ENCODE measurements at regions not wholly inside any gene's neighbourhood (a gene's known extent, or its start where the extent isn't known, plus 50 kb on each side); places are given as distances from the start of the nearest gene placed in this dataset.

DNA sequence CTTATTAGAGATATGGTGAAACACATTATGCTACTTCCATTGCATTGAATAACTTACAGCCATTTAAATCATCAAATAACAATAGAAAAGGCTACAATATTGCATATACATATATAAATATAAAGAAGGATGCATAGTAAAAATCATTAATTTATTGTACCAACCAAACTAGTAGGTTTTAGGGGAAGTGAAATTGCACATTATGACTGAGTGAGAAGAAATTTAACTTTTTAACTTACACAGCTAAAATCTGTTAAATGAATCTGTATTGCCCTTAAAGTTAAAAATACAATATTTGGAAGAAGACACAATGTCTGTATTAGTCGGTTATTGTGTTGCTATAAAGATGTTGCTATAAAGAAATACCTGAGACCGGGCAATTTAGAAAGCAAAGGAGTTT, 2073.7 kb upstream of the ACO1 start:
- Histone ChIP-seq H3F3A (ENCODE audit: insufficient read depth, low read length) (no peaks in the 10 kb centered on the region), H3K4me1 (ENCODE audit: insufficient read depth, low read length, severe bottlenecking) (no peaks in the 10 kb centered on the region), H3K4me3 (ENCODE audit: low read depth, low read length, poor library complexity, severe bottlenecking) (no peak overlapping the region), H3K4me2 (ENCODE audit: low read length) (no peak overlapping the region), H3K36me3 (ENCODE audit: insufficient read depth, low read length) (no peaks in the 10 kb centered on the region), H3K9me3 (ENCODE audit: low read length) (no peaks in the 10 kb centered on the region), H3K9me2 (ENCODE audit: low read depth, low read length) (no peaks in the 10 kb centered on the region), H3K79me2 (ENCODE audit: insufficient read depth, low read length) (no peaks in the 10 kb centered on the region), H3K27me3 (ENCODE audit: insufficient read depth, low read length) (no peaks in the 10 kb centered on the region), H2AFZ (ENCODE audit: low read length) (no peak overlapping the region), H4K20me1 (ENCODE audit: insufficient read depth, low read length) (no peaks in the 10 kb centered on the region), H3K27ac (ENCODE audit: low read depth, low read length, poor library complexity, severe bottlenecking) (no peak overlapping the region), H3K9ac (ENCODE audit: low read length) (no peak overlapping the region)
- TF ChIP-seq, protein P1, sequence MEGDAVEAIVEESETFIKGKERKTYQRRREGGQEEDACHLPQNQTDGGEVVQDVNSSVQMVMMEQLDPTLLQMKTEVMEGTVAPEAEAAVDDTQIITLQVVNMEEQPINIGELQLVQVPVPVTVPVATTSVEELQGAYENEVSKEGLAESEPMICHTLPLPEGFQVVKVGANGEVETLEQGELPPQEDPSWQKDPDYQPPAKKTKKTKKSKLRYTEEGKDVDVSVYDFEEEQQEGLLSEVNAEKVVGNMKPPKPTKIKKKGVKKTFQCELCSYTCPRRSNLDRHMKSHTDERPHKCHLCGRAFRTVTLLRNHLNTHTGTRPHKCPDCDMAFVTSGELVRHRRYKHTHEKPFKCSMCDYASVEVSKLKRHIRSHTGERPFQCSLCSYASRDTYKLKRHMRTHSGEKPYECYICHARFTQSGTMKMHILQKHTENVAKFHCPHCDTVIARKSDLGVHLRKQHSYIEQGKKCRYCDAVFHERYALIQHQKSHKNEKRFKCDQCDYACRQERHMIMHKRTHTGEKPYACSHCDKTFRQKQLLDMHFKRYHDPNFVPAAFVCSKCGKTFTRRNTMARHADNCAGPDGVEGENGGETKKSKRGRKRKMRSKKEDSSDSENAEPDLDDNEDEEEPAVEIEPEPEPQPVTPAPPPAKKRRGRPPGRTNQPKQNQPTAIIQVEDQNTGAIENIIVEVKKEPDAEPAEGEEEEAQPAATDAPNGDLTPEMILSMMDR (IDR thresholded peaks at IDR 0.05; ENCODE audit: low read length), result no peak
- no peak for TF ChIP-seq EZH2 (IDR thresholded peaks at IDR 0.05; ENCODE audit: borderline replicate concordance, low read length)

DNA sequence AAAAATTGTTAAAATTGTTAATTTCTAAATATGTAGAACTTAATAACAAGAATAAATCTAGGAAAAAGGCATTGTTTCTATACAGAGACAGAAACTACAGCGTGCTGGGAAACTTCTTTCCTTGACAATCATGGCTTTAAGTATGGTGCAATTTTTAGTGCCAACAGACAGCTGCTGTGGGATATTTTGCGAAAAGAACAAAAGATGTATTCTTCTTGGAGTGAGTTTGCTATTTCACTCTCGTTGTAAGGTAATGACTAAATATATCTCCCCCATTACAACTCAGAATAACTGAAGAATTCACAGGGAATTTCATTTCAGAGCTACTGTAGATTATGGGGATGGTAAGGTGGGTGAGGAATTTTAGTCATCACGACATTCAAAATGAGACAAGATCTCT, 2055.0 kb upstream of the ACO1 start:
- Histone ChIP-seq H3K27ac (ENCODE audit: low read depth, low read length, poor library complexity, severe bottlenecking) (no peak overlapping the region), H3K4me3 (ENCODE audit: low read depth, low read length, poor library complexity, severe bottlenecking) (no peak overlapping the region), H3K4me2 (ENCODE audit: low read length) (no peak overlapping the region), H3K27me3 (ENCODE audit: insufficient read depth, low read length) (no peaks in the 10 kb centered on the region), H3K9me3 (ENCODE audit: low read length) (no peaks in the 10 kb centered on the region), H3K79me2 (ENCODE audit: insufficient read depth, low read length) (no peaks in the 10 kb centered on the region), H2AFZ (ENCODE audit: low read length) (no peak overlapping the region), H4K20me1 (ENCODE audit: insufficient read depth, low read length) (no peaks in the 10 kb centered on the region), H3K9ac (ENCODE audit: low read length) (no peak overlapping the region), H3K4me1 (ENCODE audit: insufficient read depth, low read length, severe bottlenecking) (no peaks in the 10 kb centered on the region), H3K9me2 (ENCODE audit: low read depth, low read length) (no peaks in the 10 kb centered on the region), H3K36me3 (ENCODE audit: insufficient read depth, low read length) (no peaks in the 10 kb centered on the region), H3F3A (ENCODE audit: insufficient read depth, low read length) (no peaks in the 10 kb centered on the region)
- no peak for TF ChIP-seq EZH2 (IDR thresholded peaks at IDR 0.05; ENCODE audit: borderline replicate concordance, low read length)
- TF ChIP-seq, protein P1 (IDR thresholded peaks at IDR 0.05; ENCODE audit: low read length), result no peak

DNA sequence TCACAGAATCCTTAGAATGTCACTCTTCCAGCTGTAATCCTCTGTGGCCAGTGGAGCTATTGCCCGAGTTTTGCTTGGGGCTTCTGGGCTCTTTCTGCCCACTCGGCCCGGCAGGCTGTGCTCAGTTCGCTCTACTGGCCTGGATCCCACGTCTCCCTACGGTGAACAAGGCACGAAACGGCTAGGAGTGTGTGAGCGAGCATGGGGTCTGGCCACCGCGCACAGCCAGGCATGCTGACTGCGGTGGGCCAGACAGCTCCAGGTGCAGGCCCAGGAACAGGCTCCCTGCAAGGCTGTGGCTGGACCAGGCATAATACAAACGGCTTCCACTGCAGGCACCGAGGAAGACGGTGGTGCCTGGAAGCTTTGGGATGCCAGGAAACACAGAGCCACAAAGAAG, 2035.5 kb upstream of the ACO1 start:
- TF ChIP-seq, protein P1 (IDR thresholded peaks at IDR 0.05; ENCODE audit: low read length), result no peak
- TF ChIP-seq EZH2 (IDR thresholded peaks at IDR 0.05; ENCODE audit: borderline replicate concordance, low read length), result no peak
- H3K4me2 ChIP-seq (ENCODE audit: low read length), result no peak overlapping the region
- H3K27ac ChIP-seq (ENCODE audit: low read depth, low read length, poor library complexity, severe bottlenecking), result no peak overlapping the region
- H3F3A ChIP-seq (ENCODE audit: insufficient read depth, low read length), result no peaks in the 10 kb centered on the region
- H3K9me2 ChIP-seq (ENCODE audit: low read depth, low read length), result no peaks in the 10 kb centered on the region
- no peak overlapping the region for H2AFZ ChIP-seq (ENCODE audit: low read length)
- no peaks in the 10 kb centered on the region for H3K79me2 ChIP-seq (ENCODE audit: insufficient read depth, low read length)
- H3K9ac ChIP-seq (ENCODE audit: low read length), result no peak overlapping the region
- H3K9me3 ChIP-seq (ENCODE audit: low read length), result no peaks in the 10 kb centered on the region
- no peaks in the 10 kb centered on the region for H3K27me3 ChIP-seq (ENCODE audit: insufficient read depth, low read length)
- H4K20me1 ChIP-seq (ENCODE audit: insufficient read depth, low read length), result no peaks in the 10 kb centered on the region
- no peaks in the 10 kb centered on the region for H3K4me1 ChIP-seq (ENCODE audit: insufficient read depth, low read length, severe bottlenecking)
- no peaks in the 10 kb centered on the region for H3K36me3 ChIP-seq (ENCODE audit: insufficient read depth, low read length)
- H3K4me3 ChIP-seq (ENCODE audit: low read depth, low read length, poor library complexity, severe bottlenecking), result no peak overlapping the region
